Fibroblast of upper back skin (primary cell): ENCODE measurements at regions not wholly inside any gene's neighbourhood (a gene's known extent, or its start where the extent isn't known, plus 50 kb on each side); places are given as distances from the start of the nearest gene placed in this dataset.
"Not testable (repeated sequence)": the region's sequence is repeated elsewhere in the genome, so short reads cannot be mapped to it uniquely, and the experiment has no call there.

Source experiments
- DNase-seq: peaks from one replicate; pipeline ENCODE4 v3.0.0-alpha.2; 2013

DNA sequence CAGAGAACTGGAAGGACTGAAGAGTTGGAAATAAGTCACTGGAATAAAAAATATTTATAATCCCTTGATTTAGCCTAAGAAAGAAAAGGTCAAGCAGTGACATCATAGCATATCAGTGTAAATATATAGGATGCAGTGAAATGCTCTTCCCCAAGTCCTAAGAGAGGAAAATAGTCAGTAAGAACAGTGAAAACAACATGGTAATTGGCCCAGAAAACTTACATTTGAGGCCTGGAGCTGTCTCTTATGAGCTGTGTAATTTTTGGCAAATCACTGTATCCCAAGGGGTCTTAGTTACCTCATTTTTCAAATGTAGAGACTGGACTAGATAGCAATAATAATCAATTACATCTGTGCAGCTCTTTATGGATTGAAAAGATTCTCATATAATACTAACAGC lies 255.7 kb upstream of the AR start:
- no peak for DNase-seq

DNA sequence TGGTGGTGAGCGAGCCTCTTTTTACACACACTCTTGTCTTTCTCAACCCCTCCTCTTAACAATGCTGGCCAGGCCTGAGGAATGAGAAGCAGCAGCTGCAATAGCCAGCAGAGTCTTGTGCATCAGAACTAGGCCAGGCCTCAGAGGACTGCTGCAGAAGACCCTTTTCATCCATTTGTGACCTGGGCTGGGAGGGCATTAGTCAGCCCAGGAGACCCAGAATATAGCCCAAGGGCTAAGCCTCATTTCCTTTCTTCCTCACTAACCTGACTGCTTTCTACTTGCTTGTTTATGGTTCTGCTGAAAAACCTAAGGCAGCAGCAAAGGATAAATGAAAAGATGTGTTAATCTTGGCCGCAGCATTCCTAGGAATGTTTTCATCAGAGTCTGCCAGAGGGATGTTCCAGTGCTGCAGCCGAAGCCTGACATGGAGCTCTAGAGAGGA lies 254.7 kb upstream of the AR start:
- no peak for DNase-seq

DNA sequence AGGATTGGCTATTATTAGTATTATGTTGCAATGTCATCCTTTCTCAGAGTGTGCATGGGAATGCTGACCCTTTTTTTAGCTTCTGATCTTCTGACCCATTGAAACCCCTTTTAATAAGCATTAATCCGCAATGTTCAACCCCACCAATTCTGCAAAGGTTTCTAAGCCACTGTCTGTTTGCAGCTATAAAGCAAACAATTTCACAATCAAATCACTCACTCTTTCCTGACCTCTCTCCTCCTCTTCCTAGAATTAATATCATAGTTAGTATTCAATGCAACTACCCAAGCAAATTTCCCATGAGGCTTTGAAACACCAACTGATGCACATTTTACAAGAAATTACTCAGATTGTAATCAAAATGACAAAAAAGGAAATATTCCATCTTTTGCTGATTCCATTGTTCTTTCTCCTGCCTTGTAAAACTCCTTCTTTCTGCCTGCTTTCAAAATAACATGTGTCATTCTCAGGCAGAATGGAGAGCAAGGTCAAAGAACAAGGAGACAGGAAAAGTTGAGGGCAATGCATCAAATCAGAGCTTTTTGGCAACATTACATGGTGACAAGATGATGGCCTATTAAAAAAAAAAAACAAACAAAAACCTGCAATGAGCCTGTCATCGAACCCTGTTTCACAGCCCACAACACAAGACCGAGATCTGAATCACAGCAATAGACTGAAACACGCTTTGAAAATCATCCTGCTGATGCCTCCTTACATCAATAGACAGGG lies 253.2 kb upstream of the AR start:
- no peak for DNase-seq

DNA sequence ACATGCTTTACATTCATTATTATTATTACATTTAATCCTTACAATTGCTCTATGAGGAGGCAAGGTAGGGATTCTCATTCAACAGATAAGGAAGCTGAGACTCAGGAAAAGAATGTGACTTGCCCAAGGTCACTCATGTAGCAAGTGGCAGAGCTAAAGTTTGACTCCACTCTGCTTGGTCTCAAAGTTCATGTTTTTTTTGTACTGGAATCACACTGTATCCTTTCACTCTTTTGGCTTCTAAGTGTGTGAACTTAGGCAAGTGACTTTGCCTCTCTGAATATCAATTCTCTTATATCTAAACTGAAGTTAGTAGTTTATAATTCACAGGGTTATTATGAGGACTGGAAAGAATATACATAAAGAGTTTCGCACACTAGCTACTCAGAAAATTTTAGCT lies 247.9 kb upstream of the AR start:
- DNase-seq, result no peak

DNA sequence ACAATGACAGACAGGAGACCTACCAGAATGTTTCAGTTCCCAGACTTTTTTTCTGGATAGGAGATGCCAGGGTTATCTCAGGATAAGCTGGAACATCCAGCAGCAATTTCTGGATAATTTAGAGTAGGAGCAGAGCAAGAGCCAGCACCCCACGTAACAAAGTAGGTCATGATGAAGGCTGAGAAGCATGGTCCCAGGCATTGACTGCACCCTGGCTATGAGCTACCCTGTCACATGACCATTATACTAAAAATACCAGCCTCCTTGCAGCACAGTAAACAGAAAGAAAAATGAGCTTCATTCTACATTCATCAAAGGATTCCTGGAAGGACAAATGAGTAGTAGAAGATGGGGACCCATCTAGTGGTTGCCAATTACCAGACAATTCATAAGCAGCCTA lies 247.4 kb upstream of the AR start:
- no peak for DNase-seq

- no peak for DNase-seq
These were observed 226.1 kb upstream of the AR start for GRCh38 chrX:67317725-67318124.

GRCh38 chrX:67328476-67328875 lies 215.3 kb upstream of the AR start:
- DNase-seq, result no peak

GRCh38 chrX:67334323-67334722 lies 209.5 kb upstream of the AR start:
- DNase-seq, result no peak

DNA sequence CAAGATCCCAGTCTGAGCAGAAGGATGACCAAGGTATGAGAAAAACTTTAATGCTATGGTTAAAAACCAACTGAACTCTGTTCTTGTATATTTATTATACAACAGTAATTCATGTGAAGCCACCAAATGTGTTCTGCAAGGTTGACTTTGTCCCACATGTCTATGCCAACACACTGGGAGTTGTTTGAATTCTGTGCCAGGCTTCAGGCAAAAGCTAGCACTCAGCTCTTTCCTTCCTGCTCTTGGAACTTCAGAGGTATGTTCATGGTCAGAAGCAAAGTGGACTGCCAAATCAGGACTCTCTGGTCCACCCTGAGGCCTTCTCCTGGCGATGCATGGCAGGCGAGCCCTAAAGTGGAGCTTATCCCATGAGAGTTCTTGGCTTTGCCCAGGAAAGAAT lies 205.6 kb upstream of the AR start:
- DNase-seq, result no peak

GRCh38 chrX:67342138-67342537 lies 201.7 kb upstream of the AR start:
- DNase-seq, result no peak

DNA sequence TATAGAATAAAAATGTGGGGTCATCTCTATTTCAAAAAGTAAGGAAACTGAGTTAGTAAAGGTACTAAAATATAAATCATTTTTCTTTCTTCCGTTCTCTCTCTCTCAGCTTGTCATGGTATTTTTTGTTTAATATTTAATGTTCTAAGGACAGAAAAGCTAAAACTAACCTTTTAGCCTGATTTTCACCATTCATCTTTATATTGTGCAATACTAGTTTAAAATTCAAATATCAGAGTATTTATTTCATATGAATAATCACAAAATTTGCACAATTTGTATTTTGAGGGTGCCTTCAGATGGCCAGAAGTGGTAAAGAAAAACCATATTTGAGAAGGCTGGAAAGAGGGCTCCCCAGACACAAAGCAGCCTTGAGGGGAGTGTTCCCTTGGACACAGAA lies 197.6 kb upstream of the AR start:
- DNase-seq, result no peak

DNA sequence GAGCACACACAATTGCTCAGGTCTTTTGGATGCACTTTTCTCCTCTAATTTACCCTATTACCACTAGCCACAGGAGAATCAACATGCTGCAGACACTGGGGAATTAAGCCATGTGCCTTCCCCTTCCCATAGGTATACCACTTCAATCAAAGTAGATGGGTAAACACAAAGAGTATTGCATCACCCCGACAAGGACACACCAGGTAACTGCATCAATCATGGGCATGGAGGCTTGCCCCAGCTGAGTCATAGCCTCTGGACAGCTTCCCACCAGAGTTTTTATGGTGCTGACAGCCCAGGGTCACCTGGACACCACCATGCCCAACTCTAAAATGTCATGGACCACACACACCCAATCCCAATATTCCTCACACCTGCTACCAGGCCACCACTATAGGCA lies 197.2 kb upstream of the AR start:
- no peak for DNase-seq

DNA sequence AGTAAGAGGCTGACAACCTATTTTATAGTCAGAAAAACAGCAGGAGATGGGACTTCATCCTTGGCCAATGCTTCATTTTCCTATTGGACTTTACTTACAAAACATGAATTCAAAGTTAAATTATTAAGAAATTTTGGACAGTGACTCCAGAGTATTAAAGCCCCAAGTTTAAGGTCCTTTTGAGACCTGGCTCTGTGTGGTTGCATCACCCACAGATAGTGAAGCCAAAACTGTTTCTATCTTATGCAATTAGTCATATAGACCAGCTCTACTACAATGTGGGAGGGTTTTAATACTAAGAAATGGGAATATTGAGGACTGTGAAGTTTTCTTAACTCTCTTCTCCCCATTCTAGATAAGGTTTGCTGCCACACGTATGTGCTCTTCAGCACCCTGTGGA lies 196.7 kb upstream of the AR start:
- DNase-seq, result no peak

GRCh38 chrX:67351411-67351810 lies 192.4 kb upstream of the AR start:
- no peak for DNase-seq

DNA sequence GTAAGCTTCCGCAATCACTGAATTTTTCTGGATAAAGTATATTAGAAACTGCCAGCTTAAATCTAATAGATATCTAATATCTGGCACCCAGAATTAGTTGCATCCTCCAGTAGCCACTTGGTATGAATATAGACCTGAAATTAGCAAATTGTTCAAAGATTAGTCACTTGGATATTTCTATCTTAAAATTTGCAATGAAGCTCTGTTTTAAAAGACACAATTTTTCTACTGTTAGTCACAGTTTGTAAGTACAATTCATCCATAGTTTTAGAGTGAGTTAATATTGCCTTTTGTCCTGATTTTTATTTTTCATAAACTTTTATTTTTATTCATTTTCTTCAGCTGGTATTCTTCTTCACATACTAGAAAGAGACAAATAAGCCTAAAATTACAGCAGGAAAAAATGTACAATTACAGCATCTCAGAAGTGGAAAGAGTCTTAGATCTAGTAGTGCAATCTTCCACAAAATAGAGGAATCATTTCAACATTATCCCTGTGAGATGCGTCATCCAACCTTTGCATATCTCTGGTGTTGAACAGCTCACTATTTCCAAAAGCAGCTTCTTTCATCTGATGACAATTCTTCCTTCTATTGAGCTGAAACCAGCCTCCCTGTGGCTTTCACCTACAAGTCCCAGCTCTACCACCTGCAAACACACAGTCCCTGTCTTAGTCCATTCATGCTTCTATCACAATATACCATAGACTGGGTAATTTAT lies 190.0 kb upstream of the AR start:
- DNase-seq, result peak; percentile 5

- DNase-seq, result not testable (repeated sequence)
These were observed 182.6 kb upstream of the AR start for GRCh38 chrX:67361267-67361666.

DNA sequence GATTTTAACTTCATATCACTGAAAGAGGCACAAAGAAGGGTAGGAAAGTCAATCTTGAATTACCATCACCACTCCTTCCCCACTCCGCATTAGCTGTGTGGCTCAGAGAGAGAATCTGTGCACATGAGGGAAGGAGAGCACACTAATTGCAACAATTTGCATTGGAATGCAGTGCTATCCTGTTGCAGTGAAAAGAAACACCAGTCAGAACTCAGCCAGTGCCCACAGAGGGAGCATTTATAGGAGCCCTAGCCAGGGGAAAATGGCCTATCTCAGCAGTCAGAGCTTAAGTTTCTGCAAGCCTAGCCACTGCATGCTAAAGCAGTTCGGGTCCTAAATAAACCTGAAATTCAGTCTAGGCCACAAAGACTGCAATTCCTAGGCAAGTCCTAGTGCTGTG lies 159.4 kb upstream of the AR start:
- no peak for DNase-seq

GRCh38 chrX:67408423-67409079 lies 135.3 kb upstream of the AR start:
- DNase-seq, result no peak

- no peak for DNase-seq
These were observed 127.9 kb upstream of the AR start for GRCh38 chrX:67415937-67416336.

GRCh38 chrX:67426946-67427345 lies 116.9 kb upstream of the AR start:
- no peak for DNase-seq

DNA sequence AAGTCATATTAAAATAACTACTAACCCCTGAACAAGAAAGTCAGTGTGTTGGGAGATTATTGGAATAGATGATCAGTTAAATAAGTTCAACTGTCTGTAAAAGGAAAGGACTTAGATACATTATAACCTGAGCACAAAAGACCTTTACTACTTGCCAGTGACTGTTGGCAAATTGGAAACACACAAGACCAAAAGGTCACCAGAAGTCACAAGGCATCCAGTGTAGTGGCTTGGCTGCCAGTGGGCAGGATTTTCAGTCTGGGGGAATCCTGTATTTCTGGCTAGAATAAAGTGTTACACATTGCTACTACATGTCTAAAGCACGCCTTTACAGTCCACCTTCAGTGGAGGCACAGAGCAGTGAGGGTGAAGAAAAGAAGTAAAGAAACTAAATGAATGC lies 108.3 kb upstream of the AR start:
- no peak for DNase-seq

DNA sequence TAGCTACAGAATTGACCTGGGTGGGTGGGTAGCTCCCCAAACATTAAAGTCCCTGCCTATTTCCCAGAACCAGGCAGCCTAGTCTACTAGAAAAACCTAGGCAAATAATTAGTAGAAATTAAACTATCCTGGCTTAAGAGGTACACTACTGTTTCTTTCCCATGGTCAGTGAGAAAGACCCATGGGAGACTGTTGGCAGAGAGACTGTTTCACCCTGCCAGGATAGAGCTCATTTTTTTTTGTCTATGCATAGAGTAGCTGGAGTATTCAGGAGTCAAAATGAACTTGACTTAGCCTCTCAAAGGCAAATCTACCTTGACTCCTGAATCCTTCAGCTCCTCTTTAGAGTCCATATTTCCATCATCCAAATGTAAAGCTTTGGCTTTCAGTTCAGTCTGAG lies 107.0 kb upstream of the AR start:
- DNase-seq, result no peak

DNA sequence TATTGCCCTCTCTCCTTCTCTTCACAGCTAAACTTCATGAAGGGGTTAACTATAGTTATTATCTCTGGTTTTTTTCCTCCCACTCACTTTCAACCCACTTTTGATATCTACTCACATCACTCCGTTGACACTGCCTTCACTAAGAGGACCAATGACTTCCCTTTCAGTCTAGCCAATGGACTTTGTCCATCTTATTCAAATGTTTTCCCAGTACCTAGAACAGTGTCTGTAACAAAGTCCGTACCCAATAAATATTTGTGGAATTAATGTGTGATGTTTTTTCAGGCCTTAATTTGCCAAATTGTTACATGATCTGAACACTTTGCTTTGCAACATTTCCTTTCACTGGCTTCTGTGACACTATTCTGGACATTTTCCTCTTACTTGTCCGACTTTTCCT lies 106.0 kb upstream of the AR start:
- DNase-seq, result no peak

DNA sequence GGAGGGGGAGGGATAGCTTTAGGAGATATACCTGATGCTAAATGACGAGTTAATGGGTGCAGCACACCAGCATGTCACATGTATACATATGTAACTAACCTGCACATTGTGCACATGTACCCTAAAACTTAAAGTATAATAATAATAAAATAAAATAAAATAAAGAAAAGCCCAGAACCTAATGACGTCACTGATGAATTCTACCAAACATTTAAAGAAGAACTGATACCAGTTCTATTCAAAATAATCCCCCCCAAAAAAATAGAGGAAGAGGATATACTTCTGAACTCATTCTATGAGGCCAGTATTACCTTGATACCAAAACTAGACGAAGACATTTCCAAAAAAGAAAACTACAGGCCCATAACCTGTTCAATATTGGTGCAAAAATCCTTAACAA lies 68.6 kb upstream of the AR start:
- DNase-seq, result not testable (repeated sequence)
